Naive thymus-derived CD8-positive, alpha-beta T cell (primary cell): ENCODE measurements at regions not wholly inside any gene's neighbourhood (a gene's known extent, or its start where the extent isn't known, plus 50 kb on each side); places are given as distances from the start of the nearest gene placed in this dataset.

Source experiments
- ATAC-seq, 2 donors: fragments of 150-1000 bp; cut with Tn5 transposase in 1 of 2; sonication (Bioruptor Pico), chemical (Tn5 transposase) in 1 of 2; 1 replicate in 1 of 2; 2 replicates in 1 of 2; pipeline ENCODE4 v1.10.0; 2021; ENCODE audit warnings: mild to moderate bottlenecking in 2 of 2, moderate library complexity in 2 of 2
- POLR2A ChIA-PET: fragments of 350-600 bp; sonication (Branson Sonifier 250); formaldehyde crosslinking; loops from one replicate; lab custom pipeline; 2021; ENCODE audit warnings: antibody characterized with exemption; lab: Charles Lee
- DNase-seq, 10 donors: peaks; one replicate each; pipeline versions ENCODE4 v3.0.0 to v3.0.0-alpha.2; 2020 to 2022
- H3K27ac Mint-ChIP-seq, 10 donors: one replicate each; pipeline ENCODE4 v1.8.0; 2020 to 2022; ENCODE audit warnings: mild to moderate bottlenecking in 10 of 10, mixed read lengths in 10 of 10, moderate library complexity in 4 of 10, inconsistent platforms in 1 of 10
- H3K27me3 Mint-ChIP-seq, 5 donors: one replicate each; pipeline ENCODE4 v1.8.0; 2021 to 2022; ENCODE audit warnings: mixed read lengths in 5 of 5
- H3K36me3 Mint-ChIP-seq, 3 donors: one replicate each; pipeline ENCODE4 v1.8.0; 2020 to 2022; ENCODE audit warnings: mixed read lengths in 3 of 3, mild to moderate bottlenecking in 2 of 3, inconsistent platforms in 1 of 3
- H3K4me1 Mint-ChIP-seq, 4 donors: one replicate each; pipeline ENCODE4 v1.8.0; 2021 to 2022; ENCODE audit warnings: mixed read lengths in 4 of 4
- H3K4me3 Mint-ChIP-seq, 10 donors: one replicate each; pipeline ENCODE4 v1.8.0; 2020 to 2022; ENCODE audit warnings: mild to moderate bottlenecking in 10 of 10, mixed read lengths in 10 of 10, moderate library complexity in 6 of 10, inconsistent platforms in 1 of 10
- H3K9me3 Mint-ChIP-seq, 9 donors: one replicate each; pipeline ENCODE4 v1.8.0; 2020 to 2022; ENCODE audit warnings: mixed read lengths in 9 of 9, mild to moderate bottlenecking in 3 of 9, inconsistent platforms in 1 of 9, moderate library complexity in 1 of 9

DNA sequence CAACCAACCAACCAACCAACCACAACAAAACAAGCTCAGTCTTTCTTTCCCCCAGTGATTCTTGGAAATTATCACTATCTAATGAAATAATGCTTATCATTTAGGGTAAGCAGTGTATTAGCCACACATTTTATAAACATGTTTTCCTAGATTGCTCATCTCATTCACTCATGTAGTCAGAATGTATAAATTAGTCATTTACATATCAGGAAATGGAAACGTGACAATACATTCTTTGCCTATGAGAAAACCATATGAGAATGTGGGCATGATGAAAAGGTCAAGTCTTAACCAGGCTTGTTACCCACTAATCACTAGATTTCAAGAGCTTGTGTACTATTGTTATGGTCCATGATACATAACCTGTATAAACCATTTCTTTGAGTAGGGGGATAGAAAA, 1583.4 kb upstream of the PIK3C3 start:
- DNase-seq (no peak), ATAC-seq (no peak)
- Mint-ChIP-seq H3K9me3 (peaks cover 0 to 17% (median 10%) of the 10 kb centered on the region in 9 donors), H3K36me3 (peaks cover 0 to 4% (median 0%) of the 10 kb centered on the region in 3 donors), H3K4me1 (no peaks in the 10 kb centered on the region), H3K27ac (no peak overlapping the region), H3K27me3 (no peaks in the 10 kb centered on the region), H3K4me3 (no peak overlapping the region)
- POLR2A ChIA-PET: no interaction called here

DNA sequence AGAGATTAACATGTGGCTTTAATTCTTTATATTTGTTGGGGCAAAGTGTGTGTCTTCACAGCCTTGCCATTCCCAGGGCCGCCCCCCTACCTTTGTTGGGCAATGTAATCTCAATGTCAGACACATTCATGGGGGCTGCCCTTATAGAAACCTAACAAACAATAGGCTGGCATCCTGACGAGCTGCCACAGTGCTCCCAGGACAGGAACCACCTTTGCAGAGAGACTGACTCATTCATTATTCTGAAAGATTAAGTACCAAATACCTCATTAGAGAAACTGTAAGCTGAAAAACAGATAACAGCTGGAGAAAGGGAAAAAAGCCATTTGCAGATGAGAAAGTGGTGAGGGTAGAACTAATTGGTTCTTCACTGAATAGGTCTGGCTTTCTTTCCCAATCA, 1587.5 kb upstream of the PIK3C3 start:
- peaks cover 0 to 4% (median 0%) of the 10 kb centered on the region in 3 donors for H3K36me3 Mint-ChIP-seq
- no peak overlapping the region for H3K27ac Mint-ChIP-seq
- POLR2A ChIA-PET: no interaction called here
- ATAC-seq (no peak), DNase-seq (no peak)
- no peaks in the 10 kb centered on the region for H3K27me3 Mint-ChIP-seq
- peaks cover 3 to 18% (median 9%) of the 10 kb centered on the region in 9 donors for H3K9me3 Mint-ChIP-seq
- H3K4me1 Mint-ChIP-seq: no peaks in the 10 kb centered on the region
- no peak overlapping the region for H3K4me3 Mint-ChIP-seq

DNA sequence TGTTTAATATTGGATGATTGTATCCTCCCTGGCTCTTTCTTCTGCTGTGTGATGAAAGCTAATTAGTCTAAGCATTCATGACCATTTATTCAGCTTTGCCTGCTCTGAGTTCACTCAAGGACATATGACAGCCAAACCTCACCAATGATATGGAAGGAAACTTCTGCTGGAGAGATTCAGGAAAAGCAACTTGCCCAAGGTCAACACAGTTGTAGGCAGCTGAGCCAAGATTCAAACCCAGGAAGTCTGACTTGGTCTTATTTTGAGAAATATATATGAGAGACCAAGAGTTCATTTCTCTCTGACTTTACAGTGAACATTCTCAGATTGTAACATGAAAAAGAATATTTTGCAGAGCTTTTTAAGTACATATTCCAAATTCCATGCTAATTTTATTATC, 1588.5 kb upstream of the PIK3C3 start:
- H3K9me3 Mint-ChIP-seq: peaks cover 0 to 14% (median 6%) of the 10 kb centered on the region in 9 donors
- no peak overlapping the region for H3K4me3 Mint-ChIP-seq

DNA sequence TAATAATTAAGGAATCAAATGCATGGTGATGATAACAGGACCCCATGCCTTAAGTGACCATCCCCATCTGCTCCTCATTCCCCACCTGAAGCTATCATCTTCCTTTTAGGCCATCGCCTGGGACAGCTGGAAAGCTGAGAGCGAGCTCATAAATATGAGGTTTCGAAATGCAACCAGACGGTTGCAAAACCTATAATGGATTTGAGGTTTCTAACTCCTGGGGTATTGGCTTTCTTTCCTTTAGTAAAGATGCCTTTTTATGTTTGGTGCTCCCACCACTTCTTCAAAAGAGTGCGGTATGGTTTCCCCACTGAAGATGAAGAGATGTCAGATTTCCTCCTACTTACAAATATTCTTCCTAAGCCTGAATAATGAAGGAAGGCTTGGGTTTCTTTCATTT, 1589.5 kb upstream of the PIK3C3 start:
- POLR2A ChIA-PET: no interaction called here
- H3K27ac Mint-ChIP-seq: no peak overlapping the region
- no peaks in the 10 kb centered on the region for H3K27me3 Mint-ChIP-seq
- no peak overlapping the region for H3K4me3 Mint-ChIP-seq
- H3K36me3 Mint-ChIP-seq: peaks cover 0 to 4% (median 0%) of the 10 kb centered on the region in 3 donors
- no peak for ATAC-seq
- H3K4me1 Mint-ChIP-seq: no peaks in the 10 kb centered on the region
- peaks cover 0 to 14% (median 4%) of the 10 kb centered on the region in 9 donors for H3K9me3 Mint-ChIP-seq
- DNase-seq: no peak

More for the DNA sequence above, 1588.5 kb upstream of the PIK3C3 start:
- Mint-ChIP-seq H3K27me3 (no peaks in the 10 kb centered on the region), H3K36me3 (peaks cover 0 to 4% (median 0%) of the 10 kb centered on the region in 3 donors), H3K27ac (no peak overlapping the region), H3K4me1 (no peaks in the 10 kb centered on the region)
- POLR2A ChIA-PET: no interaction called here
- ATAC-seq: no peak
- DNase-seq: no peak

DNA sequence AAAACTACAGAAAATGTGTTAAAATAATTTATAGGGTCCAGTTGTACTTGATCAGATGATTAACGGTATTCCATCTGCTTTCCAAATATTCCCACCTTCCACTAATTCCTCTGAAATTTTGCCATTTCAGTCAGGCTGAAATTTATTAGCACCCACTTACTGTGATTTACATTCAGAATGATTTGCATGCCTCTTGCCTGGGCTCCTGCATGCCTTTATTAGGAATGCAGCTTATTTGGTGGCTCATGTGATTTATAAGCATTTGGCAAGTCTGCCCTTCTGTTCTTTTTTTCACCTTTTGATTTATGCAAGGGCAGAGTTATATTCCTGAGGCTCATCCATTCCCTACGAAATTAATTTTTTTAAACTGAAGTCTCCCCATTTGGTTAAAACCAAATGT, 1594.5 kb upstream of the PIK3C3 start:
- no peak for DNase-seq
- Mint-ChIP-seq H3K27ac (no peak overlapping the region), H3K36me3 (no peaks in the 10 kb centered on the region), H3K4me1 (no peaks in the 10 kb centered on the region), H3K4me3 (no peak overlapping the region), H3K9me3 (peaks cover 0 to 12% (median 5%) of the 10 kb centered on the region in 9 donors), H3K27me3 (no peaks in the 10 kb centered on the region)
- no peak for ATAC-seq
- POLR2A ChIA-PET: no interaction called here

DNA sequence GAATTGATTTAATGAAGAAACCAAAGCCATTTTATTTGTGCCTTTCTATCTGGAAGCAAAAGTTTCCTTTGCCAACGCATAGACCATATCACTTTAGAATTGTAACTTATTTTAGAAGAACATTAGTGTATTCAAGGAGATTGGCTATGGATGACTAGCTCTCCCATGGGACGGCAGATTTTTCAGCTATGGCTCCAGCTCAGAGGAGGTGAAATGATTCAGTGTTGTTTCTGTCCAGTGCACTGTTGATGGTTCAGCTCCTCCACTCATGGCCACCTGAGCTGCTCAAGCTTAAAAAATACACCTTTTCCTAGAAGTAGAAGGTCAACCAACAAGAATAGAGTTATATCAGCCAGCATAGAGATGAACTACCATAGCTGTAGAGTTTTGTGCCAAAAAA, 1597.5 kb upstream of the PIK3C3 start:
- no peaks in the 10 kb centered on the region for H3K36me3 Mint-ChIP-seq
- POLR2A ChIA-PET: no interaction called here
- DNase-seq (no peak), ATAC-seq (no peak)
- no peaks in the 10 kb centered on the region for H3K4me1 Mint-ChIP-seq
- H3K4me3 Mint-ChIP-seq: no peak overlapping the region
- H3K9me3 Mint-ChIP-seq: peaks cover 0 to 12% (median 4%) of the 10 kb centered on the region in 9 donors
- H3K27ac Mint-ChIP-seq: no peak overlapping the region
- H3K27me3 Mint-ChIP-seq: no peaks in the 10 kb centered on the region

DNA sequence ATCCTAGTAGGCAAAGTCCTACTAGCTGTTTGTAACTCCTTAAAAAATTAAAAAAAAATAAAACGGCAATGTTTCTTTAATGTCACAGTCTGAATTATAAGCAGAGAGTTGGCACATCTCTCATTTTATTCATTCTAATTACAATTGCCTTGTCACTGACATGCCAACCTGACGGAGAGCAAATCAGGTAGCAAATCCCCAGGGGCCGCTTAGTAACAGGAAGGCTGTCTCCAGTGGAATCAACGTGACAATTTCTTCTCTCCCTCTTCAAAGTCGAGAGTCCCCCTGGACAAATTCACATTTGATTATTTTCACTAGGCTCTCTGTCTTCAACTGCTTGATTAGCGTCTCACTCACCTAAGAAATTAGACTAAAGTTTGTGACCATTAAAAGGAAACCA, 1598.9 kb upstream of the PIK3C3 start:
- Mint-ChIP-seq H3K36me3 (no peaks in the 10 kb centered on the region), H3K9me3 (peaks cover 0 to 12% (median 3%) of the 10 kb centered on the region in 9 donors), H3K4me3 (no peak overlapping the region), H3K27ac (no peak overlapping the region), H3K27me3 (no peaks in the 10 kb centered on the region), H3K4me1 (no peaks in the 10 kb centered on the region)
- POLR2A ChIA-PET: no interaction called here
- no peak for ATAC-seq
- DNase-seq: no peak

DNA sequence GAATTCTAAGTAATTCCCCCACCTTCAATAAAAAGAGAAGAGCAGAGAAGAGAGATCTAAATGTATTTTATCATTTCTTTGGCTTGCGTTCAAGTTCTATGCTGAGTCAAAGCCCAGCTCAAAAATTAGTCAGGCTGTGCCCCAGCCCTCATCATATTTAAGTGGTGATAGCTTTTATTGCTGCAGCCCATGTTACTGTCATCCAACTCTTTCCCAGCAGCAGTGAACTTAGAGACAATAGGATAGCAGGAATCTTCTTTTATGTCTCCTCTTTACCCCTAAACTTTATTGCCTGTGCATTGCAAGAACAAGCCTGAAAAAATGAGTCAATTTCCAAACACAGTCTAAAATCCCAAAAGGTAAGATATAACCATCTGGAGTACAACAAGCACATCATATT, 1599.3 kb upstream of the PIK3C3 start:
- POLR2A ChIA-PET: no interaction called here
- Mint-ChIP-seq H3K27ac (no peak overlapping the region), H3K4me1 (no peaks in the 10 kb centered on the region), H3K36me3 (no peaks in the 10 kb centered on the region), H3K27me3 (no peaks in the 10 kb centered on the region), H3K4me3 (no peak overlapping the region), H3K9me3 (peaks cover 0 to 15% (median 4%) of the 10 kb centered on the region in 9 donors)
- DNase-seq (no peak), ATAC-seq (no peak)

DNA sequence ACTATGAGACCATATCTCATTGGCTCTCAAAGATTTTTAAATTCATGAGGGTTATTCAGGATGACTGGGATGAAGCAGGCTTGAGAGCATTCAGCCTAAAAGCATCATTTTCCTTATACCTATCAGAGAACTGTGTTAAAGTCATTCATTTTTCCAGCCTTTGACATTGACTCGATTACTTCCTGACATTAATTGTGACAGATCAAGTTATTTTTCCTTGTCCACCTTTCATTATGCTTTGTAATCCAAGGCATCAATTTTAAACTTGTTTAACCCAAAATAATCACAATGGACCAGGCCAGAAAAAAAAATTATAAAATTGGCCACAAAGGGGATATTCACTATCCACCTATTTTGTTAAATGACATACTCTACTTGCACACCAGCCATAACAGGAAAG, 1606.8 kb upstream of the PIK3C3 start:
- POLR2A ChIA-PET: no interaction called here
- Mint-ChIP-seq H3K9me3 (peaks cover 0 to 9% (median 5%) of the 10 kb centered on the region in 9 donors), H3K4me3 (no peak overlapping the region), H3K36me3 (no peaks in the 10 kb centered on the region), H3K27me3 (no peaks in the 10 kb centered on the region), H3K27ac (no peak overlapping the region), H3K4me1 (no peaks in the 10 kb centered on the region)
- DNase-seq (no peak), ATAC-seq (no peak)

DNA sequence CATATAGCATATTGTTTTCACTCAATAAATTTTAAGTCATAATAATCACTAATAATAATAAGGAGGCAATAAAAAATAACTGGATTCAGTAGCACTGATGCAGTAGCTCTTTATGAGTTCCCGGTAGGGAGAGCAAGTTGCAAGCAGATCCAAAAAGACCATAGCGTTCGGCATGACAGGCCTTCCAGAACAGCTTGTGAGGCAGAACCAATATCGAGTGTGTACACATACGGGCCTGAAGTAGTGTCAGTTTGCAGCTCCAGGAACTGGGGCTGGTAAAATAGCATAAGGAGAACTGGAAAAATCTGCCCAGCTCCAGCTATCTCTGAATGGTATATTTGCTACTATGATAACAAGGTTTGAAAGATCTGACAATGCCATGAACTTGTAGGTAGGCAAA, 1607.8 kb upstream of the PIK3C3 start:
- Mint-ChIP-seq H3K27ac (no peak overlapping the region), H3K4me1 (no peaks in the 10 kb centered on the region), H3K36me3 (no peaks in the 10 kb centered on the region), H3K9me3 (peaks cover 2 to 9% (median 6%) of the 10 kb centered on the region in 9 donors), H3K27me3 (no peaks in the 10 kb centered on the region), H3K4me3 (no peak overlapping the region)
- ATAC-seq: no peak
- DNase-seq: no peak
- POLR2A ChIA-PET: no interaction called here

DNA sequence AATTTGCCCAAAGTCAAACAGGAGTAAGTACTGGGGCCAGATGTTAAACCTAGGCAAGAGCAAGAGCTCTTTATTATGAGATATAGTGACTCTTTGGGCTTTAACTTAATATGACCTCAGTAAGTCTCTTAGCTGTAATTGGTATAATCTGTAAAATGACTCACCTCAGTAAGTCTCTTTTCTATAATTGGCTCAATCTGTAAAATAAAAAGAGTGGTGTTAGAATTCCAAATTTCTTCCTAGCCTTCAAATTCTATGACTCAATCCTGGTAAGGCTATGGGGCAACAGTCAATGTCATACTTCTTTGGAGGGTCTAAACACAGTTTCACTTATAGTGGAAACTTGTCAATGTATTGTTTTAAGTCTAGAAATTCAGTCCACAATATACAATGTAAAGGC, 1608.9 kb upstream of the PIK3C3 start:
- POLR2A ChIA-PET: no interaction called here
- peaks cover 3 to 14% (median 9%) of the 10 kb centered on the region in 9 donors for H3K9me3 Mint-ChIP-seq
- no peaks in the 10 kb centered on the region for H3K4me1 Mint-ChIP-seq
- H3K27me3 Mint-ChIP-seq: no peaks in the 10 kb centered on the region
- DNase-seq (no peak), ATAC-seq (no peak)
- no peak overlapping the region for H3K27ac Mint-ChIP-seq
- no peak overlapping the region for H3K4me3 Mint-ChIP-seq
- H3K36me3 Mint-ChIP-seq: no peaks in the 10 kb centered on the region

DNA sequence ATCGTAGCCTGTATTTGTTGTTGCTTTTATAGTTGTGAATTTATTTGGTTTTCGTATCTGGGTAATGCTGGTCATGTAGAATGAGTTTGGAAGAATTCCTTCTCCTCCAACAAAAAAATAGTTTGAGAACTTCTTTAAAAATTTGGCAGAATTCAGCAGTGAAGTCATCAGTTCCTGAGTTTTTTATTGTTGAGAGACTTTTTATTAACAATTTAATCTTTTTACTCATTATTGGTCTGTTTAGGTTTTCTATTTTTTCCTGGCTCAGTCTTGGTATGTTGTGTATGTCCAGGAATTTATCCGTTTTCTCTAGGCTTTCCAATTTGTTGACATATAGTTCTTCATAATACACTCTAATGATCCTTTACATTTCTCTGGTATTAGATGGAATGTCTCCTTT, 1613.3 kb upstream of the PIK3C3 start:
- Mint-ChIP-seq H3K4me3 (no peak overlapping the region), H3K4me1 (no peaks in the 10 kb centered on the region), H3K36me3 (no peaks in the 10 kb centered on the region), H3K27me3 (no peaks in the 10 kb centered on the region), H3K27ac (no peak overlapping the region), H3K9me3 (peaks cover 0 to 19% (median 7%) of the 10 kb centered on the region in 9 donors)
- POLR2A ChIA-PET: no interaction called here
- no peak for DNase-seq
- no peak for ATAC-seq

DNA sequence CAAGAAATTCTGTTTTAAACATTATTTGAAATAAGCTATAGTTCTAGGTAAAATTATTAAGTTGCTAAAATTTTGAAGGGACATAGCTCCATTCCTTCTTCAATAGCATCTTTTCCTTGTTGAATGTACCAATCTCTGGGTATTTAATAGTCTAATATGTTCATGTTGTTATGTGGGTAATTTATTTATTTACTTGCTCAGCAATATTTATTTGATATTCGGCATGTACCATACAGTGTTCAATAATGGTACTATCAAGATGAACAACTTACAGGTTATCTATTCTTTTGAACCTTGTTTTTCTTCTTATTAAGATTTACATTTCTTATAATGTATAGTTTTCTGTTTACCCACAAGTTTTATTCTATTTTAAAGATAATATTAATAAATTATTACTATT, 1616.8 kb upstream of the PIK3C3 start:
- H3K9me3 Mint-ChIP-seq: peaks cover 4 to 29% (median 8%) of the 10 kb centered on the region in 9 donors
- no peak overlapping the region for H3K27ac Mint-ChIP-seq
- DNase-seq (no peak), ATAC-seq (no peak)
- no peaks in the 10 kb centered on the region for H3K27me3 Mint-ChIP-seq
- H3K4me3 Mint-ChIP-seq: no peak overlapping the region
- H3K4me1 Mint-ChIP-seq: no peaks in the 10 kb centered on the region
- POLR2A ChIA-PET: no interaction called here
- H3K36me3 Mint-ChIP-seq: peaks cover 0 to 5% (median 0%) of the 10 kb centered on the region in 3 donors

DNA sequence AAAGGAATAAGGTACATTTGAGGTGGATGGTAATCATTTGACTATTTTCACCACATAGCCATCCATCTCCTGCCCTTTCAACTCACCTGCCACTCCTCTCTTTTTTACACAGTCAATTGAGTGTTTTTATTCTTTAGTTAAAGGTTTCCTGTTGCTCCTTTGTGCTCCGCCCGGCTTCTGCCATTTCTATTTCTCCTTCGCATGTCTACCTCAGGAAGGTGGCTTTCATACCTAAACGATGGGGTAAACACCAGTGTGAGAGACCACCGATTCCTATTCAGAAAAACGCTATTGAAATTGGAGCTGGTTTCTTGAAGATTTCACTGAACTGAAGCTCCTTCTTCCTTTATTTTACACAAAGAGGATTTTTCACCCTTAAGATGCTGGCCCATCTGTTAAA, 1628.0 kb upstream of the PIK3C3 start:
- H3K27me3 Mint-ChIP-seq: no peaks in the 10 kb centered on the region
- no peak overlapping the region for H3K27ac Mint-ChIP-seq
- peaks cover 4 to 38% (median 13%) of the 10 kb centered on the region in 9 donors for H3K9me3 Mint-ChIP-seq
- POLR2A ChIA-PET: no interaction called here
- DNase-seq: no peak
- H3K36me3 Mint-ChIP-seq: no peaks in the 10 kb centered on the region
- no peak overlapping the region for H3K4me3 Mint-ChIP-seq
- ATAC-seq: no peak
- no peaks in the 10 kb centered on the region for H3K4me1 Mint-ChIP-seq
